ENCODE measurements at regions not wholly inside any gene's neighbourhood (a gene's known extent, or its start where the extent isn't known, plus 50 kb on each side); places are given as distances from the start of the nearest gene placed in this dataset.
"Not testable (repeated sequence)": the region's sequence is repeated elsewhere in the genome, so short reads cannot be mapped to it uniquely, and the experiment has no call there.

GRCh38 chr2:87258887-87259286, 237.2 kb upstream of the PLGLB1 start:
- H3K27me3 ChIP-seq (replicated peaks in 1 of 4; ENCODE audit: control extremely low read depth in 1 of 4, control insufficient read depth in 3 of 4, insufficient read depth in 4 of 4, low read length in 3 of 4); H3K27ac ChIP-seq (ENCODE audit: low read length in 2 of 2); H2AFZ ChIP-seq (ENCODE audit: insufficient read depth, low read depth, low read length, poor library complexity, severe bottlenecking); H3K4me3 ChIP-seq (ENCODE audit: control extremely low read depth in 1 of 5, extremely low read depth in 1 of 5, insufficient read depth in 1 of 5, low read depth in 2 of 5, low read length in 4 of 5); H4K20me1 ChIP-seq (ENCODE audit: control insufficient read depth, insufficient read depth, low read length, poor library complexity, severe bottlenecking); POLR2A ChIA-PET; H3K36me3 ChIP-seq (replicated peaks in 1 of 2; ENCODE audit: control extremely low read depth in 1 of 2, control insufficient read depth in 1 of 2, extremely low read depth in 1 of 2, insufficient read depth in 2 of 2, low read length in 1 of 2); H3K4me2 ChIP-seq (replicated peaks; ENCODE audit: low read depth, low read length, poor library complexity, severe bottlenecking); H3K4me3 Mint-ChIP-seq; H3K9me3 Mint-ChIP-seq (ENCODE audit: insufficient read depth); ATAC-seq (ENCODE audit: low read depth); DNase-seq; H3K4me1 Mint-ChIP-seq; H3K9me3 ChIP-seq (ENCODE audit: control extremely low read depth in 1 of 3, control insufficient read depth in 2 of 3, insufficient read depth in 1 of 3, low read length in 2 of 3); H3K27me3 Mint-ChIP-seq; intact Hi-C loops (cut with micrococcal nuclease); CTCF ChIA-PET; H3K9ac ChIP-seq (ENCODE audit: low read length); H3K79me2 ChIP-seq (ENCODE audit: control insufficient read depth, insufficient read depth, low read length); H3K27ac Mint-ChIP-seq; H3K4me1 ChIP-seq (ENCODE audit: control insufficient read depth in 2 of 2, insufficient read depth in 2 of 2, low read length in 2 of 2): not testable (repeated sequence)
- no CpG with 5 or more reads among the region's 7 CpGs for WGBS (ENCODE audit: insufficient coverage)

DNA sequence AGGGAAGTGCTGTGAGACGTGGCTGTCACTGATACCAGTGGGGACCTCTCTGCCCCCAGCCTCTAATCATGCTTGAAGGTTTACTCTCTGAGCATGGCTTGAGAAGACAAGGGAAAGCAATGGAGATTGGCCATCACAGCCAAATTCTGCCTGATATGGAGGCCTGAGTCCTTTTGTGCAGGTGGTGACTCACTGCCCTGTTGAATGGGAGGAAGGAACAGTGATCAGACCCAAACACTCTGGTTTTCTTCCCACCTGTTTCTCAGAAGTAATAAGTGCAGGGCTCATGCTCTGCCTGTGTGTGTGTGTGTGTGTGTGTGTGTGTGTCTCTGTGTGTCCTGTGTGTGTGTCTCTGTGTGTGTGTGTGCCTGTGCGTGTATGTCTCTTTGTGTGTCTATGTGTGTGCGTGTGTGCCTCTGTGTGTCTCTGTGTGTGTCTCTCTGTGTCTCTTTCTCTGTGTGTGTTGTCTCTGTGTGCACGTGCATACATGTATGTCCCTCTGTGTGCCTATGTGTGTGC, 240.6 kb upstream of the PLGLB1 start:
- POLR2A ChIA-PET; H4K20me1 ChIP-seq (ENCODE audit: control insufficient read depth, insufficient read depth, low read length, poor library complexity, severe bottlenecking); H3K27me3 ChIP-seq (replicated peaks in 1 of 4; ENCODE audit: control extremely low read depth in 1 of 4, control insufficient read depth in 3 of 4, insufficient read depth in 4 of 4, low read length in 3 of 4); H3K27me3 Mint-ChIP-seq; H2AFZ ChIP-seq (ENCODE audit: insufficient read depth, low read depth, low read length, poor library complexity, severe bottlenecking); H3K9me3 Mint-ChIP-seq (ENCODE audit: insufficient read depth); H3K27ac Mint-ChIP-seq; H3K4me3 ChIP-seq (ENCODE audit: control extremely low read depth in 1 of 5, extremely low read depth in 1 of 5, insufficient read depth in 1 of 5, low read depth in 2 of 5, low read length in 4 of 5); H3K4me1 ChIP-seq (ENCODE audit: control insufficient read depth in 2 of 2, insufficient read depth in 2 of 2, low read length in 2 of 2); H3K4me3 Mint-ChIP-seq; H3K4me2 ChIP-seq (replicated peaks; ENCODE audit: low read depth, low read length, poor library complexity, severe bottlenecking); ATAC-seq (ENCODE audit: low read depth); intact Hi-C loops (cut with micrococcal nuclease); H3K4me1 Mint-ChIP-seq; DNase-seq; H3K9me3 ChIP-seq (ENCODE audit: control extremely low read depth in 1 of 3, control insufficient read depth in 2 of 3, insufficient read depth in 1 of 3, low read length in 2 of 3); H3K79me2 ChIP-seq (ENCODE audit: control insufficient read depth, insufficient read depth, low read length); H3K36me3 ChIP-seq (replicated peaks in 1 of 2; ENCODE audit: control extremely low read depth in 1 of 2, control insufficient read depth in 1 of 2, extremely low read depth in 1 of 2, insufficient read depth in 2 of 2, low read length in 1 of 2); CTCF ChIA-PET; H3K27ac ChIP-seq (ENCODE audit: low read length in 2 of 2); H3K9ac ChIP-seq (ENCODE audit: low read length): not testable (repeated sequence)
- WGBS (ENCODE audit: insufficient coverage), result no CpG with 5 or more reads among the region's 4 CpGs

DNA sequence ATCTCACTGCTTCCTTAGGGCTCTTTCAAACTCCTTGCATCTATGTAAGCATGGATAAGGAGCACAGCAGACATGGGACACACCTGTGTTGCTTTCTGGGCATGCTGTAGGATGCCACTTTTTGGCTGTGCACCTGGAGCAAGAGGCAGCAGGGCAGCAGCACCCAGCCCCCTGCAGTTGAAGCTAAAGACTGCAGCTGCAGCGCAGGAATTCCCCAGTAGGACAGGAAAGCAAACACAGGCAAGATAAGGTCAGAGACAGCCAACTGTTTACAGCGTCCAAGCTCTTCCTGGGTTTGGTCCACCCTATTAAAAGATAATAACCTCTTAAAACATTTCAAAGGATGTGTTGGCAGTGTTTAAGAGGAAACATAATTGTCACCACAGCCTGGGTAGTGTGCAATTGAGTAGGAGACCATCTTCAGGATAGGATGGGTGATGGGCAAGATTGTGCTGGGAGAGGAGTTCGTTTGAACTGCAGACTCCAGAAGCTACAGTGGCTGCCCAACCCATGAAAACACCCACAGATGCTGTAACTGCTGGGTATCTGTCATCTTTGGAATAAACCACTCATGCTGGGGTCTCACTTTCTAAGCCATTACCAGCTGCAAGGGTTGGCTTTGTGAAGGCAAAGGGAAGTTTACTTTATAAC, 242.3 kb upstream of the PLGLB1 start:
- H3K4me3 Mint-ChIP-seq; POLR2A ChIA-PET; H3K9me3 Mint-ChIP-seq (ENCODE audit: insufficient read depth); H3K27ac ChIP-seq (ENCODE audit: low read length in 2 of 2); ATAC-seq (ENCODE audit: low read depth); intact Hi-C loops (cut with micrococcal nuclease); H3K4me1 ChIP-seq (ENCODE audit: control insufficient read depth in 2 of 2, insufficient read depth in 2 of 2, low read length in 2 of 2); H3K9ac ChIP-seq (ENCODE audit: low read length); H3K9me3 ChIP-seq (ENCODE audit: control extremely low read depth in 1 of 3, control insufficient read depth in 2 of 3, insufficient read depth in 1 of 3, low read length in 2 of 3); H3K27me3 ChIP-seq (replicated peaks in 1 of 4; ENCODE audit: control extremely low read depth in 1 of 4, control insufficient read depth in 3 of 4, insufficient read depth in 4 of 4, low read length in 3 of 4); H3K27me3 Mint-ChIP-seq; H4K20me1 ChIP-seq (ENCODE audit: control insufficient read depth, insufficient read depth, low read length, poor library complexity, severe bottlenecking); H3K36me3 ChIP-seq (replicated peaks in 1 of 2; ENCODE audit: control extremely low read depth in 1 of 2, control insufficient read depth in 1 of 2, extremely low read depth in 1 of 2, insufficient read depth in 2 of 2, low read length in 1 of 2); H3K27ac Mint-ChIP-seq; H2AFZ ChIP-seq (ENCODE audit: insufficient read depth, low read depth, low read length, poor library complexity, severe bottlenecking); DNase-seq; H3K4me1 Mint-ChIP-seq; H3K79me2 ChIP-seq (ENCODE audit: control insufficient read depth, insufficient read depth, low read length); CTCF ChIA-PET; H3K4me2 ChIP-seq (replicated peaks; ENCODE audit: low read depth, low read length, poor library complexity, severe bottlenecking); H3K4me3 ChIP-seq (ENCODE audit: control extremely low read depth in 1 of 5, extremely low read depth in 1 of 5, insufficient read depth in 1 of 5, low read depth in 2 of 5, low read length in 4 of 5): not testable (repeated sequence)
- WGBS (ENCODE audit: insufficient coverage), result no CpG with 5 or more reads among the region's 3 CpGs

- H2AFZ ChIP-seq (ENCODE audit: insufficient read depth, low read depth, low read length, poor library complexity, severe bottlenecking); ATAC-seq (ENCODE audit: low read depth); CTCF ChIA-PET; H3K9ac ChIP-seq (ENCODE audit: low read length); H3K9me3 ChIP-seq (ENCODE audit: control extremely low read depth in 1 of 3, control insufficient read depth in 2 of 3, insufficient read depth in 1 of 3, low read length in 2 of 3); H3K4me3 Mint-ChIP-seq; H3K4me1 ChIP-seq (ENCODE audit: control insufficient read depth in 2 of 2, insufficient read depth in 2 of 2, low read length in 2 of 2); H3K27ac ChIP-seq (ENCODE audit: low read length in 2 of 2); H3K27me3 Mint-ChIP-seq; H3K36me3 ChIP-seq (replicated peaks in 1 of 2; ENCODE audit: control extremely low read depth in 1 of 2, control insufficient read depth in 1 of 2, extremely low read depth in 1 of 2, insufficient read depth in 2 of 2, low read length in 1 of 2); H3K4me3 ChIP-seq (ENCODE audit: control extremely low read depth in 1 of 5, extremely low read depth in 1 of 5, insufficient read depth in 1 of 5, low read depth in 2 of 5, low read length in 4 of 5); POLR2A ChIA-PET; H3K27ac Mint-ChIP-seq; intact Hi-C loops (cut with micrococcal nuclease); H3K27me3 ChIP-seq (replicated peaks in 1 of 4; ENCODE audit: control extremely low read depth in 1 of 4, control insufficient read depth in 3 of 4, insufficient read depth in 4 of 4, low read length in 3 of 4); DNase-seq; H3K9me3 Mint-ChIP-seq (ENCODE audit: insufficient read depth); H3K4me2 ChIP-seq (replicated peaks; ENCODE audit: low read depth, low read length, poor library complexity, severe bottlenecking); H3K79me2 ChIP-seq (ENCODE audit: control insufficient read depth, insufficient read depth, low read length); H4K20me1 ChIP-seq (ENCODE audit: control insufficient read depth, insufficient read depth, low read length, poor library complexity, severe bottlenecking); H3K4me1 Mint-ChIP-seq: not testable (repeated sequence)
- no CpG with 5 or more reads among the region's 2 CpGs for WGBS (ENCODE audit: insufficient coverage)
Measured at GRCh38 chr2:87275192-87275591, 253.5 kb upstream of the PLGLB1 start.
